Neural crest cell (in vitro differentiated cells): ENCODE measurements at regions not wholly inside any gene's neighbourhood (a gene's known extent, or its start where the extent isn't known, plus 50 kb on each side); places are given as distances from the start of the nearest gene placed in this dataset.

Experiments used
- DNase-seq: peaks from one replicate; pipeline ENCODE4 v3.0.0; 2021; ENCODE audit warnings: low read depth, mixed read lengths, low spot score
- H3K27ac Mint-ChIP-seq: one replicate; pipeline ENCODE4 v1.8.0; 2021; ENCODE audit warnings: mild to moderate bottlenecking, mixed read lengths; ENCODE audit not compliant: unreplicated experiment
- H3K27me3 Mint-ChIP-seq: 2 replicates; pipeline ENCODE4 v1.8.0; 2021; ENCODE audit warnings: low read depth, mild to moderate bottlenecking, mixed read lengths
- H3K36me3 Mint-ChIP-seq: 2 replicates; pipeline ENCODE4 v1.8.0; 2021; ENCODE audit warnings: low read depth, mild to moderate bottlenecking, mixed read lengths
- H3K4me1 Mint-ChIP-seq: 2 replicates; pipeline ENCODE4 v1.8.0; 2021; ENCODE audit warnings: mixed read lengths
- H3K4me3 Mint-ChIP-seq: one replicate; pipeline ENCODE4 v1.8.0; 2021; ENCODE audit warnings: mild to moderate bottlenecking, mixed read lengths
- H3K9me3 Mint-ChIP-seq: 2 replicates; pipeline ENCODE4 v1.8.0; 2021; ENCODE audit warnings: mixed read lengths
- TF ChIP-seq, protein P1 (sequence below): fragments of 200-600 bp; sonication (generic); conservative IDR thresholded peaks from 2 replicates; pipeline ENCODE4 v1.5.0; 2021; ENCODE audit warnings: antibody characterized with exemption, mild to moderate bottlenecking

DNA sequence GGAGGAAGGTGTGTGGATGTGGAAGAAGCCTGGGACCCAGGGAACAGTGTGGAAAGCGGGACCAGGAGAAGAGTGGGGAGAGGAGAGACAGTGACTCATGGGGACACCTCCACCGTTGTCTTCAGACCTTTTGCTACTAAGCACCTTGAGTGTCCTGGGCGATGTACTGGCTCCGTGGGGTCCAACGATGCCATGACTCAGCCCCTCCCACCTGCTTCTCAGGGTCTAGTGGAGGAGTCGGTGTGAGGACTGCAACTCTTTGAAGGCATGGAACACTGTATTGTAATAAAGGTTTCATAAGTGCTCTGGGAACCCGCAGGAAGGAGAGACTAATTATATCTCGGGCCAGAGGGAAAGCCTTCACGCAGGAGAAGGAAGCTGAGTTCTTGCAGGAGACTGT is 166.9 kb upstream of the KL start:
- no peaks in the 10 kb centered on the region for H3K36me3 Mint-ChIP-seq
- H3K27ac Mint-ChIP-seq: no peak overlapping the region
- no peak overlapping the region for H3K4me3 Mint-ChIP-seq
- H3K4me1 Mint-ChIP-seq: peaks cover 26% of the 10 kb centered on the region
- no peaks in the 10 kb centered on the region for H3K27me3 Mint-ChIP-seq
- TF ChIP-seq, protein P1, sequence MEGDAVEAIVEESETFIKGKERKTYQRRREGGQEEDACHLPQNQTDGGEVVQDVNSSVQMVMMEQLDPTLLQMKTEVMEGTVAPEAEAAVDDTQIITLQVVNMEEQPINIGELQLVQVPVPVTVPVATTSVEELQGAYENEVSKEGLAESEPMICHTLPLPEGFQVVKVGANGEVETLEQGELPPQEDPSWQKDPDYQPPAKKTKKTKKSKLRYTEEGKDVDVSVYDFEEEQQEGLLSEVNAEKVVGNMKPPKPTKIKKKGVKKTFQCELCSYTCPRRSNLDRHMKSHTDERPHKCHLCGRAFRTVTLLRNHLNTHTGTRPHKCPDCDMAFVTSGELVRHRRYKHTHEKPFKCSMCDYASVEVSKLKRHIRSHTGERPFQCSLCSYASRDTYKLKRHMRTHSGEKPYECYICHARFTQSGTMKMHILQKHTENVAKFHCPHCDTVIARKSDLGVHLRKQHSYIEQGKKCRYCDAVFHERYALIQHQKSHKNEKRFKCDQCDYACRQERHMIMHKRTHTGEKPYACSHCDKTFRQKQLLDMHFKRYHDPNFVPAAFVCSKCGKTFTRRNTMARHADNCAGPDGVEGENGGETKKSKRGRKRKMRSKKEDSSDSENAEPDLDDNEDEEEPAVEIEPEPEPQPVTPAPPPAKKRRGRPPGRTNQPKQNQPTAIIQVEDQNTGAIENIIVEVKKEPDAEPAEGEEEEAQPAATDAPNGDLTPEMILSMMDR: no peak
- H3K9me3 Mint-ChIP-seq: peaks cover 2% of the 10 kb centered on the region
- DNase-seq: no peak

DNA sequence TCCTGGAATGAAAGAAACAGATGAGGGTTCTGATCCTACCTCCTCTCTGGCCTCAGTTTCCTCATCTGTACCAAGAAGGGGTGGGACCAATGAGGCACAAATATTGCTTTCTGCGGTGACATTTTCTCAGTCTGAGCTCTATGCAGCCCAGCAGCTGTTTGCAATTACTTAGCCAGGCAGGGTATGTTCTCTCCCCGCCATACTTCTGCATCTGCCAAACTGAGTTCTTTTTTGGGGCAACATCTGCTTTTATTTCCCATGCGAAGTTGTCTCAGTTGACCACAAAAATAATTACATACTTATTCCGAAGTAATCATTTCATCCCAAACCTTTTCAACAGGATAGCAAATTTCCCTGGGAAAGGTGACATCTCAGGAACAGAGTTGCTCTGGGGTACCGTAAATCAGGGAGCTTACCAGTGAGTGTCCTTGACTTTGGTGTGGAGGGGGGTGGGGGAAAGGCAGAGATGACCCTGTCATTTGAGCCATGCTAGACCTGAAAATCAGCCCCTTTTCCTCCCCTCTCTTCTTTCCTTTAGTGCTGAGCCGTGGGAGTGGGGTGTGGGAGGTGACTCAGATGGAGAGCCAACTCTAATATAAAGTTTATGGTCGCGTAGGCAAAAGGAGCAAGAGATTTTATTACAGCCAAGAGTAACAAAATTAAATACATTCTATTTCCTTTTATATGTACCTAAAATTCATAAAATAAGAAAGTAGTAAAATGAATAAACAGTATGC is 165.7 kb upstream of the KL start:
- no peak for DNase-seq
- TF ChIP-seq, protein P1: no peak
- no peaks in the 10 kb centered on the region for H3K36me3 Mint-ChIP-seq

GRCh38 chr13:32851083-32852069 is 164.8 kb upstream of the KL start:
- Mint-ChIP-seq H3K27me3 (no peaks in the 10 kb centered on the region), H3K4me3 (no peak overlapping the region), H3K4me1 (peaks cover 23% of the 10 kb centered on the region), H3K27ac (no peak overlapping the region), H3K36me3 (no peaks in the 10 kb centered on the region), H3K9me3 (no peaks in the 10 kb centered on the region)
- TF ChIP-seq, protein P1: no peak
- DNase-seq: no peak

More for the DNA sequence above, 165.7 kb upstream of the KL start:
- no peaks in the 10 kb centered on the region for H3K27me3 Mint-ChIP-seq
- H3K27ac Mint-ChIP-seq: no peak overlapping the region
- H3K4me1 Mint-ChIP-seq: peaks cover 26% of the 10 kb centered on the region
- no peak overlapping the region for H3K4me3 Mint-ChIP-seq
- no peaks in the 10 kb centered on the region for H3K9me3 Mint-ChIP-seq

- H3K27me3 Mint-ChIP-seq: no peaks in the 10 kb centered on the region
- H3K4me1 Mint-ChIP-seq: peaks cover 15% of the 10 kb centered on the region
- no peak for DNase-seq
- H3K27ac Mint-ChIP-seq: no peak overlapping the region
- H3K36me3 Mint-ChIP-seq: no peaks in the 10 kb centered on the region
- H3K9me3 Mint-ChIP-seq: peaks cover 2% of the 10 kb centered on the region
- TF ChIP-seq, protein P1: no peak
- no peak overlapping the region for H3K4me3 Mint-ChIP-seq
Observed at GRCh38 chr13:32852526-32852925, 163.7 kb upstream of the KL start.

GRCh38 chr13:32857077-32857476 is 159.1 kb upstream of the KL start:
- no peak overlapping the region for H3K4me3 Mint-ChIP-seq
- no peak for DNase-seq
- H3K4me1 Mint-ChIP-seq: peaks cover 4% of the 10 kb centered on the region
- TF ChIP-seq, protein P1: no peak
- H3K27ac Mint-ChIP-seq: no peak overlapping the region
- no peaks in the 10 kb centered on the region for H3K36me3 Mint-ChIP-seq
- H3K27me3 Mint-ChIP-seq: no peaks in the 10 kb centered on the region
- peaks cover 2% of the 10 kb centered on the region for H3K9me3 Mint-ChIP-seq
